Activated naive CD4-positive, alpha-beta T cell treated with anti-CD3 and anti-CD28 coated beads, Interleukin-2, amount 50 U/mL, for 72 hours (primary cell): ENCODE measurements at regions not wholly inside any gene's neighbourhood (a gene's known extent, or its start where the extent isn't known, plus 50 kb on each side); places are given as distances from the start of the nearest gene placed in this dataset.
"Not testable (repeated sequence)": the region's sequence is repeated elsewhere in the genome, so short reads cannot be mapped to it uniquely, and the experiment has no call there.

Source experiments
- ATAC-seq, 2 donors: fragments of 150-1000 bp; cut with Tn5 transposase; 2 replicates each; pipeline ENCODE4 v1.10.0; 2021; ENCODE audit warnings: mild to moderate bottlenecking in 2 of 2, moderate library complexity in 2 of 2
- DNase-seq, 2 donors: peaks; one replicate each; pipeline ENCODE4 v3.0.0; 2021 to 2022; ENCODE audit warnings: low spot score in 2 of 2
- H3K27ac Mint-ChIP-seq, 2 donors: one replicate each; pipeline ENCODE4 v1.8.0; 2022; ENCODE audit warnings: mild to moderate bottlenecking in 2 of 2, mixed read lengths in 2 of 2
- H3K36me3 Mint-ChIP-seq, 2 donors: one replicate each; pipeline ENCODE4 v1.8.0; 2022; ENCODE audit warnings: mixed read lengths in 2 of 2
- H3K9me3 Mint-ChIP-seq, 2 donors: one replicate each; pipeline ENCODE4 v1.8.0; 2022; ENCODE audit warnings: mixed read lengths in 2 of 2

- H3K36me3 Mint-ChIP-seq, result no peaks in the 10 kb centered on the region
- DNase-seq (no peak), ATAC-seq (no peak)
- H3K9me3 Mint-ChIP-seq, result peaks cover 0 to 4% of the 10 kb centered on the region in 2 donors
- no peak overlapping the region for H3K27ac Mint-ChIP-seq
These were observed 405.7 kb upstream of the PPP2R3A start for GRCh38 chr3:135559802-135560201.

DNA sequence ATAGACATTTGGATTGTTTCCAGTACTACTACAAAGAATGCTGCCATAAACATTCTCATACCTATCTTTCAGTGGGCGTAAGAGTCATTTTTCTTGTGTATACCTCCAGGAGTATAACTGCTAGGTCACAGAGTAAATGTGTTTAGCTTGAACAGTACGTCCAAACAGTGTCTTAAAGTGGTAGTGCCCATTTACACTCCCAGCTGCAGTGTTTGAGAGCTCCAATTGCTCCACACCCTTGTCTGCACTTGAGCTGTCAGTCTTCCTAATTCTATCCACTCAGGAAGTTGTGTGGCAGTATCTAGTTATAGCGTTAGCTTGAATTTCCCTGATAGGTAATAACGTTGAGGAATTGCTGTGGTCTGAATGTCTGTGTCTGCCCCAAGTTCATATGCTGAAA, 404.7 kb upstream of the PPP2R3A start:
- Mint-ChIP-seq H3K9me3 (peaks cover 0 to 4% of the 10 kb centered on the region in 2 donors), H3K27ac (no peak overlapping the region), H3K36me3 (no peaks in the 10 kb centered on the region)
- DNase-seq, result no peak
- ATAC-seq, result no peak

DNA sequence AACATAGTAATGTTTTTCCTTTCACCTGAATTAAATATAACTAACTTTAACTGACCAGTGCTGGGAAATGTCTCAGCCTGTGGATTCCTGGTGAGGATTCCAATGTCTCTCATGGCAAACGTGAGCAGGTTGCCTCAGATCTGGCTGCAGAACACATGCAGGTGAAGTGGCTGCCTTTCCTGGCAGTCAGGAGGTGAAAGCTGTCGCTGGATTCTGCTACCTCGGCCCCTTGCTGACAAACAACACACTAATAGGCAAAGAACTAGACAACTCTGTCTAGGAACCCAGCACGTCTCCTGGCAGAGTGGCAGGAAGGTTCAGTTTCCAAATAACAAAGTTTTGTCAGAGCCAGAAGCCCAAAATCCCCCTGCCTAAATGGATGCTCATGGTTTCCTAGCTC, 400.8 kb upstream of the PPP2R3A start:
- Mint-ChIP-seq H3K36me3 (no peaks in the 10 kb centered on the region), H3K27ac (no peak overlapping the region), H3K9me3 (peaks cover 0 to 9% of the 10 kb centered on the region in 2 donors)
- DNase-seq, result no peak
- no peak for ATAC-seq

- DNase-seq (no peak), ATAC-seq (no peak)
- Mint-ChIP-seq H3K9me3 (peaks cover 0 to 9% of the 10 kb centered on the region in 2 donors), H3K36me3 (no peaks in the 10 kb centered on the region), H3K27ac (no peak overlapping the region)
These were observed 400.0 kb upstream of the PPP2R3A start for GRCh38 chr3:135565546-135565945.

DNA sequence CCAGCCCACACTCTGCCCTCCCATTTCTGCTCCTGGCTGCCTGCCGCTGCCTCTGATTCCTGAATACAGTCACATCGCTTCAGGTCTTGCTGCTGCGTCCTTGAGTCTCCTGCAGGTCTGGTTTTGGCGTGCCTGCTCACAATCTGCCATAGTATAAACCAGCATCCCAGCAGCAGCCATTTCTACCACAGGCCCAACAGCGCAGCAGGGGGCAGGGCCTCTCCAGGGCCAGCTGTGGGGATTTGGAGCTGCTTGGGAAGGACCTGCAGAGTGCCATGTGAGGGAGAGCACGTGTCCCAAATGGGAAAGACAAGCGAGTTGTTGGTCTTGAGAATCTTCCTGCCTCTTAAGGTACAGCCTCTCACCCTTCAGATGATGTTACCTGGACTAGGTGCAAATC, 398.3 kb upstream of the PPP2R3A start:
- Mint-ChIP-seq H3K36me3 (no peaks in the 10 kb centered on the region), H3K9me3 (peaks cover 5 to 12% of the 10 kb centered on the region in 2 donors), H3K27ac (no peak overlapping the region)
- ATAC-seq (no peak), DNase-seq (no peak)

- DNase-seq (no peak), ATAC-seq (no peak)
- Mint-ChIP-seq H3K36me3 (no peaks in the 10 kb centered on the region), H3K9me3 (no peaks in the 10 kb centered on the region), H3K27ac (no peak overlapping the region)
These were observed 388.8 kb upstream of the PPP2R3A start for GRCh38 chr3:135576751-135577150.

GRCh38 chr3:135581806-135582205, 383.7 kb upstream of the PPP2R3A start:
- peaks cover 4 to 6% of the 10 kb centered on the region in 2 donors for H3K9me3 Mint-ChIP-seq
- no peaks in the 10 kb centered on the region for H3K36me3 Mint-ChIP-seq
- H3K27ac Mint-ChIP-seq, result no peak overlapping the region

GRCh38 chr3:135582800-135583199, 382.7 kb upstream of the PPP2R3A start:
- H3K9me3 Mint-ChIP-seq, result peaks cover 4 to 6% of the 10 kb centered on the region in 2 donors
- ATAC-seq (no peak), DNase-seq (no peak)
- H3K27ac Mint-ChIP-seq, result no peak overlapping the region
- H3K36me3 Mint-ChIP-seq, result no peaks in the 10 kb centered on the region

More at GRCh38 chr3:135581806-135582205, 383.7 kb upstream of the PPP2R3A start:
- no peak for ATAC-seq
- DNase-seq, result no peak

DNA sequence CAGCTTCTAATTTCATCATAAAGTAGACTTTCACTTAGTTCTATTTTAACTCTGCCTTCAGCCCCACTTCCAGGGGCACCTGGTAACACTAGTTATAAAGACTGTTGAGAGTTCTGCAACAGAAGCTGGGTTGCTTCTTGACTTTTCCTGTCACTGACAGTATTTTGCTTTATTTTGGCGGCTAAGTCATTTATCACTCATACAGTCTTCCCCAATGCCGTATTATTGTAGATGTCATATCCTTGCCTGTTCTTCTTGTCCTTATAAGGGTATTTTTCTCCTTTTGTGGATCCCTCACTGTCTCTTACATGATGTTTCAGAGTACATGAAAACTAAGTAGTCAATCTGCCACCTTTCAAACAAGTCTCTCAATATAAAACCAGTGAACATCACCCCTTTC, 369.0 kb upstream of the PPP2R3A start:
- no peak for ATAC-seq
- H3K27ac Mint-ChIP-seq, result no peak overlapping the region
- DNase-seq, result no peak
- H3K36me3 Mint-ChIP-seq, result no peaks in the 10 kb centered on the region
- peaks cover 8 to 13% of the 10 kb centered on the region in 2 donors for H3K9me3 Mint-ChIP-seq

- no peaks in the 10 kb centered on the region for H3K36me3 Mint-ChIP-seq
- ATAC-seq (no peak), DNase-seq (no peak)
- no peak overlapping the region for H3K27ac Mint-ChIP-seq
- peaks cover 7 to 8% of the 10 kb centered on the region in 2 donors for H3K9me3 Mint-ChIP-seq
These were observed 367.7 kb upstream of the PPP2R3A start for GRCh38 chr3:135597855-135598254.

GRCh38 chr3:135598597-135598996, 366.9 kb upstream of the PPP2R3A start:
- Mint-ChIP-seq H3K27ac (no peak overlapping the region), H3K36me3 (no peaks in the 10 kb centered on the region), H3K9me3 (peaks cover 4 to 8% of the 10 kb centered on the region in 2 donors)
- no peak for ATAC-seq
- no peak for DNase-seq

- peaks cover 6 to 10% of the 10 kb centered on the region in 2 donors for H3K9me3 Mint-ChIP-seq
- ATAC-seq, DNase-seq, H3K27ac Mint-ChIP-seq: not testable (repeated sequence)
- peaks cover 0 to 11% of the 10 kb centered on the region in 2 donors for H3K36me3 Mint-ChIP-seq
These were observed 361.0 kb upstream of the PPP2R3A start for GRCh38 chr3:135604512-135604911.

GRCh38 chr3:135618123-135618522, 347.4 kb upstream of the PPP2R3A start:
- ATAC-seq (no peak), DNase-seq (no peak)
- no peak overlapping the region for H3K27ac Mint-ChIP-seq

DNA sequence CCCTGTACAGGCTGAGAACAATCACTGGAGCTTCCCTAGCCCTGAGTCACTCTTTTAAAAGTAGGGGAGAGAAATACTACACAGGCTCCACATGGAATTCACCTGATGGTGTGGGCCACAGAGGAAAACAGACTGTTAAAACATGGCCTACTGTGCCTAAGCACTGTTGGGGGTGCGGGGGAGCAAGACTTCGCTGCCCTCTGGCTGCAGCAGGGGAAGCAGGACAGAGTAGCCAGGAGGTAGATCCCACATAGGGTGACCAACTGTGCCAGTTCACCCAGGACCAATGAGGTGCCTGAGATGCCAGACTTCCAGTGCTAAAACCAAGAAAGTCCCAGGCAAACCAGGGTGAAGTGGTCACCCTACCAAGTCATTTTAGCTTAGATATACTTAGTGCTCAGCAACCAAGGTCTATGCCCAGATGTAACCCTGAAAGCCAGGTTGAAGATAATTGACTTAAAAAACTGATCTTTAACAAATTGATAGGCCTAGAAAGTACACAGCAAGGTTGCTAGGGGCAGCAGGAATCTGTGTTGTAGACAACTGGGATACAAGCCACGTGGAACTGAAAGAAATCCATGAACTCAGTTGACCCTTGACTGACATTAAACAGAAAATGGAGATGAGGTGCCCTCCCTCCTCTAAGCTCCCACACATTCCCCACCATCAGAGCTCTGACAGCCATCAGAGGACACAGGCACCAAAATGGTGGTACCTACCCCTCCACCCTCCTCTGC, 344.2 kb upstream of the PPP2R3A start:
- Mint-ChIP-seq H3K36me3 (no peaks in the 10 kb centered on the region), H3K27ac (no peak overlapping the region), H3K9me3 (no peaks in the 10 kb centered on the region)
- no peak for DNase-seq
- no peak for ATAC-seq

More at GRCh38 chr3:135618123-135618522, 347.4 kb upstream of the PPP2R3A start:
- Mint-ChIP-seq H3K9me3 (peaks cover 5 to 9% of the 10 kb centered on the region in 2 donors), H3K36me3 (no peaks in the 10 kb centered on the region)

DNA sequence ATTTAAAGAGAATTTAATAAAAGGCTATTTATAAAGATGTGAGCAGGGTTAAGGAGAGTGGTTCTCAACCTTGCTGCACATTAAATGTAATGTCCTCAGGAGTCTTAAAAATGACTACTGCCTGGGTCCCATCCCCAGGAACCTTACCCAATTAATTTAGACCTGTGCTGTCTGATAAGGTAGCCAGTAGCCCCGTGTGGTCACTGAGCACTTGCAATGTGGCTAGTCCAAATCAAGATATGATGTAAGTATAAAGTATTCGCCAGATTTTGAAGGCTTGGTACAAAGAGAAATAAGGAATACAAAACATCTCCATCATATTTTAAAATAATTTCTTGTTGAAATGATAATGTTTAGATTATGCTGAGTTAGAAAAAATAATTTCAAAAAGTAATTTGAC, 343.3 kb upstream of the PPP2R3A start:
- ATAC-seq (no peak), DNase-seq (no peak)
- Mint-ChIP-seq H3K27ac (no peak overlapping the region), H3K36me3 (no peaks in the 10 kb centered on the region), H3K9me3 (no peaks in the 10 kb centered on the region)

- no peak for ATAC-seq
- no peaks in the 10 kb centered on the region for H3K9me3 Mint-ChIP-seq
- H3K36me3 Mint-ChIP-seq, result no peaks in the 10 kb centered on the region
- DNase-seq, result no peak
- H3K27ac Mint-ChIP-seq, result no peak overlapping the region
These were observed 342.9 kb upstream of the PPP2R3A start for GRCh38 chr3:135622656-135623055.

DNA sequence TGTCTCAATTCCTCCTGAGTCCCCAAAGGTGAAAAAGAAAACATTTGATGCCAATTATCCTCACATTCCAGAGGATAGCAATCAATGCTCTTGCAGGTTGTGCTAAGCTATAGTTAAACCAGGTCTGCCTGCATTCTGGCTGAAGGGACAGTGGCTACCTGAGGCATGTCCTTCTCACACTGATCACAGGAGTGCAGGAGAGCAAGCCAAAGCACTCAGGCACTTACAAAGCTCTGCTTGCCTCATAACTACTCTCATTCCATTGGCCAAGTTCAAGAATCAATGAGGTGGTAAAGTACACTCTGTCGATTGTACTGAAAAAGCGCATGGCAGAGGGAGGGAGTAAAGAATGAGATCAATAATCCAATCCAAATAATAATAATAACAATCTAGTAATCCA, 342.0 kb upstream of the PPP2R3A start:
- H3K27ac Mint-ChIP-seq, result no peak overlapping the region
- ATAC-seq (no peak), DNase-seq (no peak)
- H3K9me3 Mint-ChIP-seq, result no peaks in the 10 kb centered on the region
- no peaks in the 10 kb centered on the region for H3K36me3 Mint-ChIP-seq

DNA sequence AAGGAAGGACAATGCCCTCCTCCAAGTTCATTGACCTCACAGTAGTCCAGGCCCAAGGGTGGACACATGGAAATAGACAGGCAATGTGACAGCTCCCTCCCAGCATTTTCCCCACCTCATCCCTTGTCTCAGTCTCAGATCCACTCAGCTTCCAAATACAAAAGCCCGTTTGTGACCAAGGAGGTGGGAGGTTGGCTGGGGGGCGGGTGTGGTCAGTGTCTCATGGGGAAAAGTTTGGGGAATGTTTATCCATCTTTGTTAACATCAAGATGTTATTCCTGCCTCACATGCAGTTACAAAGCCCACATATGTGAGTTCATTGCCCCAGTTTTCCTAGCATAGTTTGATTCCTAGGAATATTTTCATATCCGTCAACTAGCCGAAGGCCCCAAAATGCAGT, 338.5 kb upstream of the PPP2R3A start:
- no peak overlapping the region for H3K27ac Mint-ChIP-seq
- no peaks in the 10 kb centered on the region for H3K9me3 Mint-ChIP-seq
- H3K36me3 Mint-ChIP-seq, result no peaks in the 10 kb centered on the region
- no peak for ATAC-seq
- DNase-seq, result no peak
